Gastroesophageal sphincter (tissue), 3 donors: ENCODE measurements at regions not wholly inside any gene's neighbourhood (a gene's known extent, or its start where the extent isn't known, plus 50 kb on each side); places are given as distances from the start of the nearest gene placed in this dataset.

Experiments used
- CTCF ChIP-seq, 4 experiments: fragments of 200-600 bp in 2 of 4; fragments of 450-650 bp in 2 of 4; sonication (generic) in 1 of 4; IDR thresholded peaks; one replicate each; pipeline ENCODE4 v1.5.1; 2017 to 2019; ENCODE audit warnings: antibody characterized with exemption in 4 of 4, mild to moderate bottlenecking in 2 of 4, moderate library complexity in 2 of 4
- EP300 ChIP-seq: sonication (generic); formaldehyde crosslinking; IDR thresholded peaks from one replicate; pipeline ENCODE4 v1.6.1; 2017; ENCODE audit warnings: antibody characterized with exemption, mild to moderate bottlenecking

GRCh38 chr2:71903841-71904240, 243.8 kb downstream of the CYP26B1 start:
- TF ChIP-seq CTCF (IDR thresholded peaks at IDR 0.05), result no peak
- no peak for TF ChIP-seq EP300
